ENCODE measurements at regions not wholly inside any gene's neighbourhood (a gene's known extent, or its start where the extent isn't known, plus 50 kb on each side); places are given as distances from the start of the nearest gene placed in this dataset.

DNA sequence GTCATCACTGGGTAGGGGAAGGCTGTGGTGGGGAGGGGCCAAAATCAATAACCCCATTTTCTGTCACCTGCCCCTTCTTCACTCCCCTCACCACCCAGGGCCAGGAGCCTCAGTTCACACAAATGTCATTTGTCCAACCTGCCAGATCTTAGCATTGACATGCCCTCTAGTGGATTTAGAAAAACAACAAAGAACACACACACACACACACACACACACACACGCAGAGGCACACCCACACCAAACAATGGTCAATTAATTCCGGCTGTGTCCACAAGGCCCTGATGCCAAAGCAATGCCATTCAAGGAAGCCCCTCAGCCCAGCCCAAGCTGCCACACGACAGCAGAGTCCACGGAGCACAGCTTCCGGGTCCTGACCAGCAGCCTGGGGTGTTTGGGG is 68.4 kb downstream of the NOG start:
- H3K27me3 ChIP-seq (ENCODE audit: control insufficient read depth, insufficient read depth, low read length), result no peaks in the 10 kb centered on the region
- ATAC-seq, result no peak
- no peak overlapping the region for H3K27ac ChIP-seq (ENCODE audit: low read length)
- in situ Hi-C loops (cut with HindIII; ENCODE audit: low pct_unique_long_range_greater_than_20kb, low sequenced_read_pairs), result no loop called here
- BruUV-seq (replicated peaks), result no TSS peak
- ChIA-PET POLR2A (no interaction called here), CTCF (no interaction called here)
- no peaks in the 10 kb centered on the region for H3K36me3 ChIP-seq (ENCODE audit: control insufficient read depth, insufficient read depth, low read length)
- no peak for DNase-seq (ENCODE audit: low read depth, low spot score)
- TF ChIP-seq TCF7L2 (IDR thresholded peaks at IDR 0.05; ENCODE audit: low read depth, low read length), result no peak
- no peak for TF ChIP-seq REST (IDR thresholded peaks at IDR 0.05; ENCODE audit: insufficient read depth in 1 of 2, low read depth in 2 of 2, low read length in 1 of 2)
- TF ChIP-seq SIN3A (IDR thresholded peaks at IDR 0.05; ENCODE audit: borderline replicate concordance, insufficient read depth, low read depth, low read length), result no peak
- TF ChIP-seq CTCF (IDR thresholded peaks at IDR 0.05), result no peak
- no peak for TF ChIP-seq POLR2AphosphoS5 (IDR thresholded peaks at IDR 0.05; ENCODE audit: low read depth, low read length)
- intact Hi-C loops (cut with micrococcal nuclease; ENCODE audit: unreplicated experiment), result no loop called here
- H3K4me1 ChIP-seq (ENCODE audit: control insufficient read depth, insufficient read depth, low read length), result no peaks in the 10 kb centered on the region
- H3K4me3 ChIP-seq (ENCODE audit: low read depth in 2 of 2, low read length in 2 of 2), result no peak overlapping the region
- no peaks in the 10 kb centered on the region for H3K9me3 ChIP-seq (ENCODE audit: control insufficient read depth, insufficient read depth, low read depth, low read length)

GRCh38 chr17:56665864-56666263 is 72.4 kb downstream of the NOG start:
- no peak overlapping the region for H3K4me3 ChIP-seq (ENCODE audit: low read depth in 2 of 2, low read length in 2 of 2)
- BruUV-seq (replicated peaks), result no TSS peak
- ATAC-seq (no peak), DNase-seq (ENCODE audit: low read depth, low spot score) (no peak)
- intact Hi-C loops (cut with micrococcal nuclease; ENCODE audit: unreplicated experiment), result no loop called here
- no peaks in the 10 kb centered on the region for H3K9me3 ChIP-seq (ENCODE audit: control insufficient read depth, insufficient read depth, low read depth, low read length)
- CTCF ChIA-PET, result no interaction called here
- in situ Hi-C loops (cut with HindIII; ENCODE audit: low pct_unique_long_range_greater_than_20kb, low sequenced_read_pairs), result no loop called here
- no peaks in the 10 kb centered on the region for H3K27me3 ChIP-seq (ENCODE audit: control insufficient read depth, insufficient read depth, low read length)
- H3K36me3 ChIP-seq (ENCODE audit: control insufficient read depth, insufficient read depth, low read length), result no peaks in the 10 kb centered on the region
- H3K27ac ChIP-seq (ENCODE audit: low read length), result no peak overlapping the region
- POLR2A ChIA-PET, result no interaction called here
- H3K4me1 ChIP-seq (ENCODE audit: control insufficient read depth, insufficient read depth, low read length), result no peaks in the 10 kb centered on the region
- no peak for TF ChIP-seq REST (IDR thresholded peaks at IDR 0.05; ENCODE audit: insufficient read depth in 1 of 2, low read depth in 2 of 2, low read length in 1 of 2)
- TF ChIP-seq SIN3A (IDR thresholded peaks at IDR 0.05; ENCODE audit: borderline replicate concordance, insufficient read depth, low read depth, low read length), result no peak
- TF ChIP-seq POLR2AphosphoS5 (IDR thresholded peaks at IDR 0.05; ENCODE audit: low read depth, low read length), result no peak
- TF ChIP-seq CTCF (IDR thresholded peaks at IDR 0.05), result no peak

All from Panc1 (cell line).